ENCODE measurements at regions not wholly inside any gene's neighbourhood (a gene's known extent, or its start where the extent isn't known, plus 50 kb on each side); places are given as distances from the start of the nearest gene placed in this dataset.

- TF ChIP-seq POLR2A (IDR thresholded peaks at IDR 0.05; ENCODE audit: low read length) (no peak), GATA1 (IDR thresholded peaks at IDR 0.05; ENCODE audit: low read depth, low read length) (no peak)
Observed at GRCh38 chr11:112520354-112520753, 259.7 kb upstream of the PLET1 start.

Measured in erythroblast (primary cell).